Stimulated activated CD4-positive, alpha-beta T cell treated with anti-CD3 and anti-CD28 coated beads, Interleukin-4, amount 100 ng/mL, for 4 hours (primary cell): ENCODE measurements at regions not wholly inside any gene's neighbourhood (a gene's known extent, or its start where the extent isn't known, plus 50 kb on each side); places are given as distances from the start of the nearest gene placed in this dataset.
"Not testable (repeated sequence)": the region's sequence is repeated elsewhere in the genome, so short reads cannot be mapped to it uniquely, and the experiment has no call there.

Experiments used
- DNase-seq, 2 experiments: peaks; one replicate each; pipeline ENCODE4 v3.0.0-alpha.2; 2020

GRCh38 chr6:120320481-120321162 lies 971.1 kb upstream of the MAN1A1 start:
- no peak for DNase-seq

- DNase-seq: no peak
Observed at GRCh38 chr6:120304223-120304622, 954.7 kb upstream of the MAN1A1 start.

- DNase-seq: no peak
Observed at GRCh38 chr6:120303527-120303926, 954.0 kb upstream of the MAN1A1 start.

GRCh38 chr6:120302041-120302440 lies 952.5 kb upstream of the MAN1A1 start:
- DNase-seq: no peak

DNA sequence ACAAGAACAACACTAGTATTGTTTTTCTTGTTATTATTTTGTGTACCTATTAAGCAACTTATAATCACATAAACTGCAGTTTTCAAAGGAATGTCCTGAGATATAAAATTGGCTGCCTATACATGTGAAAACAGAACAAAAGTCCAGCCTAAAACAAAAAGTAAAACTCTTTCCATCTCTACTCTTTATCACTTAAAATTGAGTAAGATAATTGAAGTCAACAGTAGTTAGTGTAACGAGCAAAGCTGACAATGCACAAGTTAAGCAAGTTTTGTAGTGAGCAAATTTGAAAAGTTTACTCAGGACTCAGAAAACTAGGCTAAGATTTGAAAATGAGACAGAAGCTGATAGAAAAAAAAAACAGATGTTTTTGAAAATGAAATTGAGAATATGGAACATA lies 941.4 kb upstream of the MAN1A1 start:
- no peak for DNase-seq

DNA sequence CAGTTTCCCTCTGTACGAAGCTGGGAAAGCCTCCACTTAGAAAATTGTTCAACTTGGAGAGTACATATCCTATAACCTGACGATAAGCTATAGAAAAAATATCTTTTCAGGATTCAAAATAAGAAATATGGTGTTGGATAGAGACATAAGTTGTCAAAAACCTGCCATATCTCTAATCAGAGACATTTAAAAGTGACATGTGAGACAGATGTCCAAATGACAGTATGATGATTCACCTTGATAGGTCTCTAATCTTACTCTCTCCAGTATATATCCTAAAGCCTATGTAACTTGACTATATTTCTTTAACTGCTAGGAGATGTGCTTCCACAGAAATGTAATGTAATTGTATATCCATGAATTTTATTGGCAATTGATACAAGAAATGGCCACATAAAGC lies 932.4 kb upstream of the MAN1A1 start:
- DNase-seq: no peak

GRCh38 chr6:120279466-120280167 lies 930.1 kb upstream of the MAN1A1 start:
- DNase-seq: no peak

DNA sequence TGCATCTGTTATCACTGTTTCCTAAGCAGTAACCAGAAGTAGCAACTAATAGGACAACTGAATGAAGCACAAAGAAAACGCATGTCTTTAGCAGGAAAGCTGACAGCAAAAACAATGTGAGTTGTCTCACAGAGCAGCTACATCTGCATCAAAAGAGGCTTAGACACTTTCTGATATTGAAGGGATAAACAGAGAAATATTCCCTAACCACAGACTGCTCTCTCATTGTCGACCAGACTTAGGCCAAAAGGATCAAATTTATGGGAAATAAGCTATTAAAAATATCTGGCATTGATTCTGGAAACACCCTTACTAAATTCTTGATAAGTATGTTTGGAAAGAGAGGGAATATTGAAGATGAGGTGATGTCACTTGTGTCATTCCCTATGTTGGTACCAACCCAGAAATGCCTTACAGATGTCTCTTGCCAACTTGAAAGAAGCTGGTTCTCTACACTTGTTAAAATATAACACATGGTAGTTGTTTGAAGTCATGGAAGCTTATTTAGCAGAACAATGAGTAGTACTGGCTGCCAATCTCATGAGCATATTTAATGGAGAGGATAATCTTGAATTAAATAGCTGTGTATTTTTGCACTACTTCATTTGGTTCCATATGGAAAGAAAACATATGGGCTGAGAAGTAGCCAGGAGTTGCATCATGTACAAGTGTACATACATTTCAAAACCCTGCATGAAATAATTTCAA lies 929.3 kb upstream of the MAN1A1 start:
- no peak for DNase-seq

- DNase-seq: no peak
Observed at GRCh38 chr6:120274547-120274946, 925.0 kb upstream of the MAN1A1 start.

DNA sequence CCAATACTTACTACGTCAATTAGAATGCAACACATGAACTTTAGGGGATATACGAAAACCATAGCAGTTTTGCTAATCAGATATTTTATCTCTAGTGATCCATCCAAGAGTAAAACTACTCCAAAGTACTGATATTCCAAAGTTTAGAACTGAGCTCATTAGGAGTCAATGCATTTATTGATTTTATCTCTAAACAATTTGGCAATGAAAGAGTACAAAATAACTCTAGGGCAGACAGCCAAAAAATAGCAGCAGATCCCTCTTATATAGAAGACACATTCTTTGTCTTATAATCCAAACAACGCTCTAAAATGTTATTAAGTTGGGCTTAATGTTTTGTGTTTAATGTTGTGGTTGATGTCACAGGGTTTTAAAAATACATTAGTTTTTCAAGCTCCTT lies 923.9 kb upstream of the MAN1A1 start:
- DNase-seq: no peak

GRCh38 chr6:120272038-120272437 lies 922.5 kb upstream of the MAN1A1 start:
- DNase-seq: no peak

DNA sequence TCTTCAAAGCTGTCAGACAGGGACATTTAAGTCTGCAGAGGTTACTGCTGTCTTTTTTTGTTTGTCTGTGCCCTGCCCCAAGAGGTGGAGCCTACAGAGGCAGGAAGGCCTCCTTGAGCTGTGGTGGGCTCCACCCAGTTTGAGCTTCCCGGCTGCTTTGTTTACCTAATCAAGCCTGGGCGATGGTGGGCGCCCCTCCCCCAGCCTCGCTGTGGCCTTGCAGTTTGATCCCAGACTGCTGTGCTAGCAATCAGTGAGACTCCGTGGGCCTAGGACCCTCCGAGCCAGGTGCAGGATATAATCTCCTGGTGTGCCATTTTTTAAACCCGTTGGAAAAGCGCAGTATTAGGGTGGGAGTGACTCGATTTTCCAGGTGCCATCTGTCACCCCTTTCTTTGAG lies 918.7 kb upstream of the MAN1A1 start:
- not testable (repeated sequence) for DNase-seq

DNA sequence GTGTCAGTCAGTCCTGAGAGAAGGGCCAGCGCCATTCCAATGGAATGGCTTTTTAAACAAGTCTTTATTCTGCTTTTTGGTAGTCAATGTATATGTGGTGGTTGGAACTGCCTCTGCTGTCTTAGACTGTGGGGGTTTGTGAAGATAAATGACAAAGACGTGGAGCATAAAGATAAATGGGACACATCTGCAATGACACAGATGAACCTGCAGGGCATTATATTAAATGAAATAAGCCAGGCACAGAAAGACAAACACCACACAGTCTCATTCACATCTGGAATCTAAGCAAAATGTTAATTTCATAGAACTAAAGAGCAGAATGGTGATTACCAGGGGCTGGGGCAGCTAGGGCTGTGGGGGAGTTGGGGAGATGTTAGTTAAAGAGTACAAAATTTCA lies 912.8 kb upstream of the MAN1A1 start:
- DNase-seq: no peak

DNA sequence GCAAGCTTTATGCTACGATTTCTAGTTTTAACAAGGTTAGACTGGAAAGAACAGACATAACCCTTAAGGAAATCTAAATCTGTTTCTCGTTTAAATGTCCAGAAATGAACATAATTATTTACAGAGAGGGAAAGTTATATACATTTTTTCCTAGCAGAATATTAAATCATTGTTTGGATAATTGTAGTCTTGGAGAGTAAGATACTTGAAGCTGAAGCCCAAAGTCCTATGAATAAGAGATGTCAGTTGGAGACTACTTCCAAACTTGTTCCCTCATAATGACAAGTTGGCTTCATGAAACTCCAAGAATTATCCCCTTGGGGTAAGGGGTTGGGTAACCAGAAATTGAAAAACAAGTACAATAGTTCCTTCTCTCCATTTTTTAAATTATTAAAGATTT lies 911.1 kb upstream of the MAN1A1 start:
- DNase-seq: no peak

DNA sequence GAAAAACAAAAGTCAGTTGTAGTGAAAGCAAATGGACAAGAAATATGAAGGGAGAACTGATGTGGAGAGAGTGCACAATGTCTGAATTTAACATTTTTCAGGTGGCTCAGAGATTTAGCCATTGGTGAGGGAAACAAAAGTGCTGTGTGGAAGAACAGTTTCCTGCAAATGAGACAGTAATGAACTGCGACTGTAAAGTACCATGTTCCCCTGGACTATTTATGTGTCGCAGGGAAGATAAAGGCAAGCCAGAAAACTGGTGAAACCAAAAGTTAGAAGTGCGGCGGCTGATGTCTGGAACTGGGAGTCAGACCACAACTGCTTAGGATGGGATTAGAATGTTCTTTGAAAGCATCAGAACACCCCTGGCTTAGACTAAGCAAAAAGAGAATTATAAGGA lies 905.1 kb upstream of the MAN1A1 start:
- DNase-seq: no peak

DNA sequence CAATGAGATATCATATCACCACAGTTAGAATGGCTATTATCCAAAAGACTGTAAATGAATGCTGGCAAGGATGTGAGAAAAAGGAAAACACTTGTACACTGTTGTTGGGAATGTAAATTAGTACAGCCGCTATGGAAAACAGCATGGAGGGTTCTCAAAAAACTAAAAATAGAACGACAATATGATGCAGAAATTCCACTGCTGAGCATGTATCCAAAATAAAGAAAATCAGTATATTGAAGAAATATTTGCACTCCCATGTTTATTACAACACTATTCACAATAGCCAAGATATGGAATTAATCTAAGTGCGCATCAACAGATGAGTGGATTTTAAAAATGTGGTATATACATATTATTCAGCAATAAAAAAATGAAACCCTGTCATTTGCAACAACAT lies 898.9 kb upstream of the MAN1A1 start:
- no peak for DNase-seq

- no peak for DNase-seq
Observed at GRCh38 chr6:120237221-120237620, 887.7 kb upstream of the MAN1A1 start.

GRCh38 chr6:120230008-120230407 lies 880.4 kb upstream of the MAN1A1 start:
- DNase-seq: no peak

DNA sequence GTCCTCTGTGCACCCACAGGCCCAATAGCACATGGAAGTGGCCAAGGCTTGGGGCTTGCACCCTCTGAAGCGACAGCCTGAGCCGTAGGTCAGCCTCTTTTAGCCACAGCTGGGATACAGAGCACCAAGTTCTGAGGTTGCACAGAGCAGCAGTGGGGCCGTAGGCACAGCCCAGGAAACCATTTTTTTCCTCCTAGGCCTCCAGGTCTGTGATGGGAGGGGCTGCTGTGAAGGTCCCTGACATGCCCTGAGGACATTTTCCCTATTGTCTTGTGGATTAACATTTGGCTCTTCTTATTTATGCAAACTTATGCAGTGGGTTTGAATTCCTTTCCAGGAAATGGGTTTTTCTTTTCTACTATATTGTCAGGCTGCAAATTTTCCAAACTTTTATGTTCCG lies 878.7 kb upstream of the MAN1A1 start:
- DNase-seq: no peak

- DNase-seq: no peak
Observed at GRCh38 chr6:120219339-120219738, 869.8 kb upstream of the MAN1A1 start.

- DNase-seq: no peak
Observed at GRCh38 chr6:120214088-120214499, 864.5 kb upstream of the MAN1A1 start.

GRCh38 chr6:120211955-120212792 lies 862.6 kb upstream of the MAN1A1 start:
- no peak for DNase-seq

DNA sequence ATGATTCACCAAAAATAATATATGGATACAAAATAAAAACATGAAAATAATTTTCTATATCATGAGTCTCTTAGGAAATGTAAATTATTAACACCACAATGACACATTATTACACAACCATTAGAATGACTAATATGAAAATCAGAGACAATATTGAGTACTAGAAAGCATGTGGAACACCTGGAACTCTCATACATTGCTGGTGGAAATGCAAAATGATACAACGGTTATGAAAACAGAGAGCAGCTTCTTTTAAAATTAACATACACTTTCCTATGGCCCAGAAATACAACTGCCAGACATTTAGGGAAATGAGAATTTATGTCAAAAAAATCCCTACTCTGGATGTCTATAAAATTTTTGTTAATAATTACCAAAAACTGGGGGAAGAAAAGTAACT lies 853.3 kb upstream of the MAN1A1 start:
- no peak for DNase-seq
